ENCODE measurements at regions not wholly inside any gene's neighbourhood (a gene's known extent, or its start where the extent isn't known, plus 50 kb on each side); places are given as distances from the start of the nearest gene placed in this dataset.
A peak's percentile ranks its signal among the peaks of the same experiment; 100 is the strongest.

DNA sequence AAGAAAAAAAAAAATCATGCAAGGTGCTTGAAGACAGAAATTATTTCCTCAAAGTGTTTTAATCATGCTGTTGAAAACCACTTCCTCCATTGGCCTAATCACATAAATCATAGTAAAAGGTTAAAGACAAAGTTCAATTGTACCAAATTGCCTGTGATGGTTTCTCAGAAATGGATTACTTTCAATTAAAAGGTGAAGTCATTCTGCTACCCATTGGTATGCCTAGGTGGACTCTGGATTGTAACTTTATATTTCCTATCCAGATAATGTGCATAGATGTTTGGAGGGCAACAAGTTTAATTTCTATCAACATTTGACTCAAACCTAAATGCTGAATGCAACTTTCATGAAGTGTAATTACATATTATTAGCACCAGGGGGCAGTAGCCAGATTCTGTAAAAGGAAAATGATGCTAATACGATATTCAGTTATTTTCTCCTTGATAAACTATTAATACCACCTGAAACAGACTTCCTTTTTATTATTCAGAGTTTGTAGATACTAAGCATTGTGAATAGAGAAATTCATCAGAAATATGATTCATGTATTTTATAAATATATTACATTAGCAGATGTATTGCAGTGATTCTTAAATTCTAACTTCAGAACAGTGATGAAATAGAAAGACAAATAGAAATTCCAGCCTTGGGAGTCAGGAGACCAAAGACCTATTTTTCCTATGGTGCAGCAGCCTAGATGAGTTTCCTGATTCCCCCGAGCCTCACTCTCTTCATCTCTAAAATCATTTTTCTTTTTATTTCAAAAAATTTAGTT lies 148.2 kb downstream of the CAAP1 start:
- TF ChIP-seq, protein P1, sequence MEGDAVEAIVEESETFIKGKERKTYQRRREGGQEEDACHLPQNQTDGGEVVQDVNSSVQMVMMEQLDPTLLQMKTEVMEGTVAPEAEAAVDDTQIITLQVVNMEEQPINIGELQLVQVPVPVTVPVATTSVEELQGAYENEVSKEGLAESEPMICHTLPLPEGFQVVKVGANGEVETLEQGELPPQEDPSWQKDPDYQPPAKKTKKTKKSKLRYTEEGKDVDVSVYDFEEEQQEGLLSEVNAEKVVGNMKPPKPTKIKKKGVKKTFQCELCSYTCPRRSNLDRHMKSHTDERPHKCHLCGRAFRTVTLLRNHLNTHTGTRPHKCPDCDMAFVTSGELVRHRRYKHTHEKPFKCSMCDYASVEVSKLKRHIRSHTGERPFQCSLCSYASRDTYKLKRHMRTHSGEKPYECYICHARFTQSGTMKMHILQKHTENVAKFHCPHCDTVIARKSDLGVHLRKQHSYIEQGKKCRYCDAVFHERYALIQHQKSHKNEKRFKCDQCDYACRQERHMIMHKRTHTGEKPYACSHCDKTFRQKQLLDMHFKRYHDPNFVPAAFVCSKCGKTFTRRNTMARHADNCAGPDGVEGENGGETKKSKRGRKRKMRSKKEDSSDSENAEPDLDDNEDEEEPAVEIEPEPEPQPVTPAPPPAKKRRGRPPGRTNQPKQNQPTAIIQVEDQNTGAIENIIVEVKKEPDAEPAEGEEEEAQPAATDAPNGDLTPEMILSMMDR (IDR thresholded peaks at IDR 0.05; ENCODE audit: low read length): peak; percentile 73
- TF ChIP-seq EZH2 (IDR thresholded peaks at IDR 0.05; ENCODE audit: borderline replicate concordance, low read length): no peak
